ENCODE measurements at regions not wholly inside any gene's neighbourhood (a gene's known extent, or its start where the extent isn't known, plus 50 kb on each side); places are given as distances from the start of the nearest gene placed in this dataset.

DNA sequence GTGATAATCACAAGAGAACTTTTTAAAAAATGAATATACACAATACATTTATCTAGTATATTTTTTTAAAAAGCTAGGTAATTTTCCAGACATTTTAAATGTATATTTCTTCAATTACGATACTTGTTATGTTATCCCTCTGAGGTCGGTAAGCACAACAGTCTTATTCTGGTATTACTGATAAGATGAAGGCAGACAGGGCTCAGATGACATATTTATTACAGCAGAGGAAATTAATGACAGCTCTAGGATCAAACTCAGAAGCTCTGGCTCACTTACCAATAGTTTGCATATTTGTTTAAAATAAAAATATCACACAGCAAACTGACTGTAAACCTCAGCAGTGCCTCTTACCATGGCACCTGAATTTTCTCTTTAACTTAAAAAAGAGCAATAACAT, 1347.0 kb upstream of the ADGRL2 start:
- Histone ChIP-seq H4K20me1 (ENCODE audit: insufficient read depth, low read length) (no peaks in the 10 kb centered on the region), H3K4me3 (replicated peaks in 1 of 3; ENCODE audit: insufficient read depth in 1 of 3, low read depth in 2 of 3, low read length in 3 of 3) (no peak overlapping the region), H3K27me3 (ENCODE audit: control insufficient read depth in 1 of 2, insufficient read depth in 2 of 2, low read length in 2 of 2) (no peaks in the 10 kb centered on the region), H3K4me2 (ENCODE audit: low read depth, low read length) (no peak overlapping the region), H3K79me2 (ENCODE audit: insufficient read depth, low read length) (no peaks in the 10 kb centered on the region), H3K4me1 (ENCODE audit: insufficient read depth, low read length) (no peaks in the 10 kb centered on the region), H3K36me3 (replicated peaks in 1 of 2; ENCODE audit: control insufficient read depth in 1 of 2, insufficient read depth in 2 of 2, low read length in 2 of 2) (no peaks in the 10 kb centered on the region), H3K9me3 (ENCODE audit: low read length) (peaks cover 44% of the 10 kb centered on the region), H3K27ac (ENCODE audit: extremely low read length, insufficient read depth, low read length) (no peak overlapping the region), H3K9ac (ENCODE audit: insufficient read depth, low read depth, low read length) (no peak overlapping the region), H2AFZ (ENCODE audit: low read length) (no peak overlapping the region)
- FAIRE-seq: no peak
- no peak for ATAC-seq
- no peak for TF ChIP-seq KLF11 (CRISPR knock-in tag; IDR thresholded peaks at IDR 0.05)
- TF ChIP-seq, protein P1, sequence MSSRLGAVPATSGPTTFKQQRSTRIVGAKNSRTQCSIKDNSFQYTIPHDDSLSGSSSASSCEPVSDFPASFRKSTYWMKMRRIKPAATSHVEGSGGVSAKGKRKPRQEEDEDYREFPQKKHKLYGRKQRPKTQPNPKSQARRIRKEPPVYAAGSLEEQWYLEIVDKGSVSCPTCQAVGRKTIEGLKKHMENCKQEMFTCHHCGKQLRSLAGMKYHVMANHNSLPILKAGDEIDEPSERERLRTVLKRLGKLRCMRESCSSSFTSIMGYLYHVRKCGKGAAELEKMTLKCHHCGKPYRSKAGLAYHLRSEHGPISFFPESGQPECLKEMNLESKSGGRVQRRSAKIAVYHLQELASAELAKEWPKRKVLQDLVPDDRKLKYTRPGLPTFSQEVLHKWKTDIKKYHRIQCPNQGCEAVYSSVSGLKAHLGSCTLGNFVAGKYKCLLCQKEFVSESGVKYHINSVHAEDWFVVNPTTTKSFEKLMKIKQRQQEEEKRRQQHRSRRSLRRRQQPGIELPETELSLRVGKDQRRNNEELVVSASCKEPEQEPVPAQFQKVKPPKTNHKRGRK (CRISPR knock-in tag; IDR thresholded peaks at IDR 0.05): no peak
- no peak for TF ChIP-seq FOXP1 (IDR thresholded peaks at IDR 0.05)
- no peak for TF ChIP-seq FOXP1 (CRISPR knock-in tag; IDR thresholded peaks at IDR 0.05)
- no peak for TF ChIP-seq KLF15 (CRISPR knock-in tag; IDR thresholded peaks at IDR 0.05; ENCODE audit: borderline replicate concordance)
- TF ChIP-seq ZNF441 (CRISPR knock-in tag; IDR thresholded peaks at IDR 0.05; ENCODE audit: borderline replicate concordance): no peak
- TF ChIP-seq EP300 (IDR thresholded peaks at IDR 0.05; ENCODE audit: low read depth in 2 of 2, low read length in 2 of 2): no peak
- no peak for TF ChIP-seq EP300 (CRISPR knock-in tag; IDR thresholded peaks at IDR 0.05; ENCODE audit: borderline replicate concordance)
- TF ChIP-seq, protein P2, sequence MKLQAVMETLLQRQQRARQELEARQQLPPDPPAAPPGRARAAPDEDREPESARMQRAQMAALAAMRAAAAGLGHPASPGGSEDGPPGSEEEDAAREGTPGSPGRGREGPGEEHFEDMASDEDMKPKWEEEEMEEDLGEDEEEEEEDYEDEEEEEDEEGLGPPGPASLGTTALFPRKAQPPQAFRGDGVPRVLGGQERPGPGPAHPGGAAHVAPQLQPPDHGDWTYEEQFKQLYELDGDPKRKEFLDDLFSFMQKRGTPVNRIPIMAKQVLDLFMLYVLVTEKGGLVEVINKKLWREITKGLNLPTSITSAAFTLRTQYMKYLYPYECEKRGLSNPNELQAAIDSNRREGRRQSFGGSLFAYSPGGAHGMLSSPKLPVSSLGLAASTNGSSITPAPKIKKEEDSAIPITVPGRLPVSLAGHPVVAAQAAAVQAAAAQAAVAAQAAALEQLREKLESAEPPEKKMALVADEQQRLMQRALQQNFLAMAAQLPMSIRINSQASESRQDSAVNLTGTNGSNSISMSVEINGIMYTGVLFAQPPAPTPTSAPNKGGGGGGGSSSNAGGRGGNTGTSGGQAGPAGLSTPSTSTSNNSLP (IDR thresholded peaks at IDR 0.05; ENCODE audit: low read depth, low read length): no peak
- TF ChIP-seq, protein P3, sequence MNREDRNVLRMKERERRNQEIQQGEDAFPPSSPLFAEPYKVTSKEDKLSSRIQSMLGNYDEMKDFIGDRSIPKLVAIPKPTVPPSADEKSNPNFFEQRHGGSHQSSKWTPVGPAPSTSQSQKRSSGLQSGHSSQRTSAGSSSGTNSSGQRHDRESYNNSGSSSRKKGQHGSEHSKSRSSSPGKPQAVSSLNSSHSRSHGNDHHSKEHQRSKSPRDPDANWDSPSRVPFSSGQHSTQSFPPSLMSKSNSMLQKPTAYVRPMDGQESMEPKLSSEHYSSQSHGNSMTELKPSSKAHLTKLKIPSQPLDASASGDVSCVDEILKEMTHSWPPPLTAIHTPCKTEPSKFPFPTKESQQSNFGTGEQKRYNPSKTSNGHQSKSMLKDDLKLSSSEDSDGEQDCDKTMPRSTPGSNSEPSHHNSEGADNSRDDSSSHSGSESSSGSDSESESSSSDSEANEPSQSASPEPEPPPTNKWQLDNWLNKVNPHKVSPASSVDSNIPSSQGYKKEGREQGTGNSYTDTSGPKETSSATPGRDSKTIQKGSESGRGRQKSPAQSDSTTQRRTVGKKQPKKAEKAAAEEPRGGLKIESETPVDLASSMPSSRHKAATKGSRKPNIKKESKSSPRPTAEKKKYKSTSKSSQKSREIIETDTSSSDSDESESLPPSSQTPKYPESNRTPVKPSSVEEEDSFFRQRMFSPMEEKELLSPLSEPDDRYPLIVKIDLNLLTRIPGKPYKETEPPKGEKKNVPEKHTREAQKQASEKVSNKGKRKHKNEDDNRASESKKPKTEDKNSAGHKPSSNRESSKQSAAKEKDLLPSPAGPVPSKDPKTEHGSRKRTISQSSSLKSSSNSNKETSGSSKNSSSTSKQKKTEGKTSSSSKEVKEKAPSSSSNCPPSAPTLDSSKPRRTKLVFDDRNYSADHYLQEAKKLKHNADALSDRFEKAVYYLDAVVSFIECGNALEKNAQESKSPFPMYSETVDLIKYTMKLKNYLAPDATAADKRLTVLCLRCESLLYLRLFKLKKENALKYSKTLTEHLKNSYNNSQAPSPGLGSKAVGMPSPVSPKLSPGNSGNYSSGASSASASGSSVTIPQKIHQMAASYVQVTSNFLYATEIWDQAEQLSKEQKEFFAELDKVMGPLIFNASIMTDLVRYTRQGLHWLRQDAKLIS (CRISPR knock-in tag; IDR thresholded peaks at IDR 0.05): no peak
- no peak for TF ChIP-seq HNF4A (CRISPR knock-in tag; IDR thresholded peaks at IDR 0.05)
- TF ChIP-seq FOXK2 (IDR thresholded peaks at IDR 0.05): no peak
- no peak for TF ChIP-seq HMGA1 (CRISPR knock-in tag; conservative IDR thresholded peaks at IDR 0.05)
- TF ChIP-seq PHF20 (CRISPR knock-in tag; IDR thresholded peaks at IDR 0.05): no peak
- TF ChIP-seq, protein P4, sequence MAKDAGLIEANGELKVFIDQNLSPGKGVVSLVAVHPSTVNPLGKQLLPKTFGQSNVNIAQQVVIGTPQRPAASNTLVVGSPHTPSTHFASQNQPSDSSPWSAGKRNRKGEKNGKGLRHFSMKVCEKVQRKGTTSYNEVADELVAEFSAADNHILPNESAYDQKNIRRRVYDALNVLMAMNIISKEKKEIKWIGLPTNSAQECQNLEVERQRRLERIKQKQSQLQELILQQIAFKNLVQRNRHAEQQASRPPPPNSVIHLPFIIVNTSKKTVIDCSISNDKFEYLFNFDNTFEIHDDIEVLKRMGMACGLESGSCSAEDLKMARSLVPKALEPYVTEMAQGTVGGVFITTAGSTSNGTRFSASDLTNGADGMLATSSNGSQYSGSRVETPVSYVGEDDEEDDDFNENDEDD (CRISPR knock-in tag; IDR thresholded peaks at IDR 0.05; ENCODE audit: borderline replicate concordance): no peak
- TF ChIP-seq RAD51 (IDR thresholded peaks at IDR 0.05; ENCODE audit: borderline replicate concordance): no peak
- no peak for TF ChIP-seq GLI4 (CRISPR knock-in tag; IDR thresholded peaks at IDR 0.05; ENCODE audit: borderline replicate concordance)
- no peak for DNase-seq (ENCODE audit: low spot score)
- in situ Hi-C loops (cut with HindIII; ENCODE audit: extremely low pct_ligation_motif_present, low pct_unique_long_range_greater_than_20kb) (no loop called here), intact Hi-C loops (cut with micrococcal nuclease; ENCODE audit: unreplicated experiment) (no loop called here)
- no TSS peak for BruUV-seq (replicated peaks)
- ChIA-PET CTCF (ENCODE audit: low intra/inter-chr PET ratio, low total read pairs) (no interaction called here), POLR2A (no interaction called here)
- 0% methylated on average over 2 of the region's 2 CpGs for WGBS (ENCODE audit: low lambda C conversion rate)

Data from HepG2 (cell line).